Parathyroid adenoma (tissue), 2 donors: ENCODE measurements at regions not wholly inside any gene's neighbourhood (a gene's known extent, or its start where the extent isn't known, plus 50 kb on each side); places are given as distances from the start of the nearest gene placed in this dataset.
"Not testable (repeated sequence)": the region's sequence is repeated elsewhere in the genome, so short reads cannot be mapped to it uniquely, and the experiment has no call there.

Experiments used
- H2AFZ ChIP-seq: fragments of 300-600 bp; sonication (generic); one replicate; pipeline ENCODE4 v1.7.0; 2017; ENCODE audit warnings: antibody characterized with exemption, mild to moderate bottlenecking
- H3K27ac ChIP-seq: fragments of 300-600 bp; sonication (generic); one replicate; pipeline ENCODE4 v1.7.0; 2017
- H3K27me3 ChIP-seq: fragments of 300-600 bp; sonication (generic); one replicate; pipeline ENCODE4 v1.7.0; 2017; ENCODE audit warnings: low read length; ENCODE audit not compliant: control insufficient read depth, insufficient read depth
- H3K36me3 ChIP-seq: fragments of 300-600 bp; sonication (generic); one replicate; pipeline ENCODE4 v1.7.0; 2017; ENCODE audit warnings: low read length; ENCODE audit not compliant: control insufficient read depth, insufficient read depth
- H3K4me1 ChIP-seq: fragments of 300-600 bp; sonication (generic); one replicate; pipeline ENCODE4 v1.7.0; 2017; ENCODE audit warnings: control low read depth
- H3K4me2 ChIP-seq: fragments of 300-600 bp; sonication (generic); one replicate; pipeline ENCODE4 v1.7.0; 2017; ENCODE audit warnings: low read length
- H3K4me3 ChIP-seq: fragments of 300-600 bp; sonication (generic); one replicate; pipeline ENCODE4 v1.7.0; 2017; ENCODE audit warnings: low read depth, low read length
- H3K79me2 ChIP-seq: fragments of 300-600 bp; sonication (generic); one replicate; pipeline ENCODE4 v1.7.0; 2017; ENCODE audit warnings: control low read depth
- H3K9ac ChIP-seq: fragments of 300-600 bp; sonication (generic); one replicate; pipeline ENCODE4 v1.7.0; 2017; ENCODE audit warnings: mild to moderate bottlenecking
- H3K9me3 ChIP-seq: fragments of 300-600 bp; sonication (generic); one replicate; pipeline ENCODE4 v1.7.0; 2017; ENCODE audit warnings: low read length; ENCODE audit not compliant: control insufficient read depth
- TF ChIP-seq, protein P1 (sequence below): fragments of 300-600 bp; sonication (generic); IDR thresholded peaks from one replicate; pipeline ENCODE4 v1.7.0; 2017; ENCODE audit warnings: antibody characterized with exemption, mild to moderate bottlenecking
- donor health status: primary hyperparathyroidism.

DNA sequence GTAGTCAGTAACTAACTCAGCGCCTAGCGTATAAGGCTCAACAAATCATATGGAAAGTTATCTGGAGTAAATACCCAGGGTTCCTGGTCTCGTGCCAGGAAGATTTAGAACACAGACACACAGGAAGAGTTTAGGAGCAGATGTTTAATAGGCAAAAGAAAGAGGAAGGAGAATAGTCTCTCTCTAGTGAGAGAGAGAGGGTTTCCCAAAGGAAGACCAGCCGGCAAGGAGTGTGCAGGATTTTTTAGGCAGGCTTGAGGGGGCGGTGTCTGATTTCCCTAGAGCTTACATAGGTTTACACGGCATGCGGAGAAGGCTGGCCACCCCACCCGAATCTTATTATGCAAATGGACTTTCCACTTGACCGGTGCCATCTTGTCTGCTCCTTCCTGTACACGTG lies 284.0 kb upstream of the FRG1 start:
- Histone ChIP-seq H3K4me2 (no peak overlapping the region), H3K4me3 (no peak overlapping the region), H3K27ac (no peak overlapping the region), H3K9me3 (no peaks in the 10 kb centered on the region), H2AFZ (no peak overlapping the region), H3K36me3 (no peaks in the 10 kb centered on the region), H3K4me1 (no peaks in the 10 kb centered on the region), H3K27me3 (no peaks in the 10 kb centered on the region), H3K79me2 (no peaks in the 10 kb centered on the region), H3K9ac (no peak overlapping the region)
- TF ChIP-seq, protein P1, sequence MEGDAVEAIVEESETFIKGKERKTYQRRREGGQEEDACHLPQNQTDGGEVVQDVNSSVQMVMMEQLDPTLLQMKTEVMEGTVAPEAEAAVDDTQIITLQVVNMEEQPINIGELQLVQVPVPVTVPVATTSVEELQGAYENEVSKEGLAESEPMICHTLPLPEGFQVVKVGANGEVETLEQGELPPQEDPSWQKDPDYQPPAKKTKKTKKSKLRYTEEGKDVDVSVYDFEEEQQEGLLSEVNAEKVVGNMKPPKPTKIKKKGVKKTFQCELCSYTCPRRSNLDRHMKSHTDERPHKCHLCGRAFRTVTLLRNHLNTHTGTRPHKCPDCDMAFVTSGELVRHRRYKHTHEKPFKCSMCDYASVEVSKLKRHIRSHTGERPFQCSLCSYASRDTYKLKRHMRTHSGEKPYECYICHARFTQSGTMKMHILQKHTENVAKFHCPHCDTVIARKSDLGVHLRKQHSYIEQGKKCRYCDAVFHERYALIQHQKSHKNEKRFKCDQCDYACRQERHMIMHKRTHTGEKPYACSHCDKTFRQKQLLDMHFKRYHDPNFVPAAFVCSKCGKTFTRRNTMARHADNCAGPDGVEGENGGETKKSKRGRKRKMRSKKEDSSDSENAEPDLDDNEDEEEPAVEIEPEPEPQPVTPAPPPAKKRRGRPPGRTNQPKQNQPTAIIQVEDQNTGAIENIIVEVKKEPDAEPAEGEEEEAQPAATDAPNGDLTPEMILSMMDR, result no peak

DNA sequence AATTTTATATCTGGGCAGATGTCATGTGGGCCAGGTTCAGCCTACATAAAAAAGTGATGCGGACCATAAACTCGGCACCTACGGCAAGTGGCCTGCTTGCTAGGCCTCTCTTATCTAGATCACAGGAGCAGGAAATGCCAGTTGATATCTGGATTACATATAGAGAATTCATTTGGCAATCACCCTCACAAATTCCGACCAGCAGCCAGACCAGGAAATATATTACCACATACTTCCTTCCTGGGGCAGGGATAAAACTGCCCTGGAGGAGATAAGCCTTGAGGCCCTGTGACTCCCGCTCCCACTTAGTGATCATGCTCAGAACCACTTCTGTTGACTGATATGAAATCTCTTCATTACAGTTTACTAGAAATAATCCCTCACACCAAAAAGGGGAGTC lies 282.4 kb upstream of the FRG1 start:
- H3K4me3 ChIP-seq, H3K79me2 ChIP-seq, H3K9me3 ChIP-seq, H3K36me3 ChIP-seq, H3K4me2 ChIP-seq, H3K4me1 ChIP-seq, H2AFZ ChIP-seq, H3K27me3 ChIP-seq, H3K9ac ChIP-seq, H3K27ac ChIP-seq: not testable (repeated sequence)

DNA sequence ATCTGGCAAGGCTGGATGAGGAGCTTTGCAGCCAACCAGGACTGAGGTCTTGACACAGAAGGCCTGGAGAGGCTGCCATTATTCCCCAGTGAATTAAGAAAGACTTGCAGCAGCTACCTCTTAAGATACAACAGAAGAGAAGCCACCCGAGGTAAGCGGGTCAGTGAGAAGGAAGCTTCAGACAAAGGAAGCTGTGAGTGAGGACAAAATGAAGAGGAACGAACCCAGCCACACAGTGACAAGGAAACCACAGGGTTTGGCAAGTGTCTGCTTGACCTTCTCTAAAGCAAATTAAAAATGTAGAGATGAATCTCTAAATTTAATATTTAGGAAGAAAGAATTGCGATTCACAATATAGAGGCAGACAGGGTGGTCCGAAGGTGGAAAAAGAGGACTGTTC lies 281.8 kb upstream of the FRG1 start:
- H3K27ac ChIP-seq, H3K4me3 ChIP-seq, H3K9ac ChIP-seq, H3K4me2 ChIP-seq, H3K79me2 ChIP-seq, H3K27me3 ChIP-seq, H3K9me3 ChIP-seq, H3K4me1 ChIP-seq, H3K36me3 ChIP-seq, H2AFZ ChIP-seq: not testable (repeated sequence)

DNA sequence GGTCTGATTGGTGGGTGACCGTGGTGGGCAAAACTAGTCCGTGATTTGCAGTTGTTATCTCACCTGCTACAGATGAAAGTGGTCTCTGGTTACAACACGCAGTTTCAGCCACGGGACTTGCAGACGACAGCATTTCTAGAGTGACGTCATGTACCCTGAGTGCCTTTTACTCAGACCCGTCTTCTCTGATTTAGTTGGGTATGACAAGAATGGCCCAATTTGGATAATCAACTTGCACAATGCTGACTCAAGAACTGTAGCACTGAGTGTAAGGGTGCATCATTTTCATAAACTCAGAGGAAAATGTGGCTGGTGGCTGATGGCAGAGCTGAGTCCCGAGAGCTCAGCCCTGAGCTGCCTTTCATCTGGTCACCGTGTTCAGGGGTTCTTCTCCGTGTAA lies 281.4 kb upstream of the FRG1 start:
- Histone ChIP-seq H3K4me3 (no peak overlapping the region), H3K36me3 (no peaks in the 10 kb centered on the region), H3K9me3 (no peaks in the 10 kb centered on the region), H2AFZ (no peak overlapping the region), H3K27ac (no peak overlapping the region), H3K79me2 (no peaks in the 10 kb centered on the region), H3K4me1 (no peaks in the 10 kb centered on the region), H3K4me2 (no peak overlapping the region), H3K27me3 (no peaks in the 10 kb centered on the region), H3K9ac (no peak overlapping the region)
- TF ChIP-seq, protein P1, result no peak

DNA sequence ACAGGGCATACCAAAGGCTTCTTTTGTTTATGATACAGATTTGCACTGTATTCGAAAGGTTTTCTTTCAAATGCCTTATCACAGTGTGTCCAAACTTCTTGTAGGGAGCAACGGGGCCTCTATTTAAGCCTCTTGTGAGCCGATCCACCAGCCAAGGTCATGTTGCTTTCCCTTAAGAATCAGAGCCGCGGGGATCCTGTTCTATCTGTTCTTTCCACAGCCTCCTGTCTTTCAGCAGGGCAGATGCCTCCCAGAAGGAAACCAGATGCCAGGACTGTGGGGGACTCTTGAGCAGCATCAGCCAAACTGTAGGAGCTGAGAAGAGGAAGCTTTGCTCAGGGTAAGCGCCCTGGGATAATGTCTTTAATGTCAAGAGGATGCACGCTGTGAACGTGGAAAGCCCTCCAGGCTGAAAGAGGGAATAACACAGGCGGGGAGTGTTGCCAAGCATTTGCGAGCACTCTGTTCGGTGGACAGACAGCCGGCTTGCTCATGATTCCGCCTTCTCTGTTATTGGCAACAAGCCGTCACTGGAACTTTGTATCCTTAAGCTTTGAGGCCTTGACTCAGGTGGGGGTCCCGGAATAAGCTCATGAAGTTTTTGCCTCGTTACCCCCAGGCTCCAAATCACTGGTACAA lies 279.8 kb upstream of the FRG1 start:
- Histone ChIP-seq H3K27me3 (no peaks in the 10 kb centered on the region), H3K9me3 (no peaks in the 10 kb centered on the region), H3K4me2 (no peak overlapping the region), H3K4me3 (no peak overlapping the region), H3K9ac (no peak overlapping the region), H3K4me1 (no peaks in the 10 kb centered on the region), H3K27ac (no peak overlapping the region), H3K79me2 (no peaks in the 10 kb centered on the region), H2AFZ (no peak overlapping the region), H3K36me3 (no peaks in the 10 kb centered on the region)
- TF ChIP-seq, protein P1, result no peak

- no peak overlapping the region for H3K4me2 ChIP-seq
- H3K9me3 ChIP-seq, result no peaks in the 10 kb centered on the region
- H3K9ac ChIP-seq, result no peak overlapping the region
- no peaks in the 10 kb centered on the region for H3K4me1 ChIP-seq
- no peaks in the 10 kb centered on the region for H3K79me2 ChIP-seq
- TF ChIP-seq, protein P1, result no peak
- H2AFZ ChIP-seq, result no peak overlapping the region
- H3K27me3 ChIP-seq, result no peaks in the 10 kb centered on the region
- no peak overlapping the region for H3K4me3 ChIP-seq
- no peak overlapping the region for H3K27ac ChIP-seq
- no peaks in the 10 kb centered on the region for H3K36me3 ChIP-seq
Measured at GRCh38 chr4:189664693-189665250, 275.9 kb upstream of the FRG1 start.

- not testable (repeated sequence) for H3K4me3 ChIP-seq, H3K4me2 ChIP-seq, H3K27ac ChIP-seq, H3K4me1 ChIP-seq, H3K27me3 ChIP-seq, H3K79me2 ChIP-seq, H3K9me3 ChIP-seq, H2AFZ ChIP-seq, H3K36me3 ChIP-seq, H3K9ac ChIP-seq
Measured at GRCh38 chr4:189665712-189666305, 274.9 kb upstream of the FRG1 start.

DNA sequence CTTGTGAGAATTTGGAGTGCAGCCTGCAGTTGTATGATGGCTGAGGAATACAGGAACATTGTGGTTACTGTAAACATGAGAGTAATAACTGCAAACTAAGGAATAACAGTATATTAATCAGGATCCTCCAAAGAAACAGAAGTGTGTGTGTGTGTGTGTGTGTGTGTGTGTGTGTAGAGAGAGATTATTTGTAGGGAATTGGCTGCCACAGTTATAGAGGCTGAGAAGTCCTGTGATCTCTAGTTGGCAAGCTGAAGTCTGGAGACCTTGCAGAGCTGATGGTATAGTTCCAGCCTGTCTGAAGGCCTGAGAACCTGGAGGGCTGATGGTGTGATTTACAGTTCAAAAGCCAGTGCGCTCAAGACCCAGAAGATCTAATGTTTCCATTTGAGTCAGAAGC lies 273.3 kb upstream of the FRG1 start:
- H3K27me3 ChIP-seq, H3K4me2 ChIP-seq, H3K4me1 ChIP-seq, H3K9ac ChIP-seq, H3K4me3 ChIP-seq, H3K9me3 ChIP-seq, H3K79me2 ChIP-seq, H3K36me3 ChIP-seq, H2AFZ ChIP-seq, H3K27ac ChIP-seq: not testable (repeated sequence)
